GM21526 (cell line): ENCODE measurements at regions not wholly inside any gene's neighbourhood (a gene's known extent, or its start where the extent isn't known, plus 50 kb on each side); places are given as distances from the start of the nearest gene placed in this dataset.

Experiments used
- ATAC-seq: cut with Tn5 transposase; IDR thresholded peaks from one replicate; pipeline ENCODE4 v1.9.1; 2021; ENCODE audit warnings: moderate library complexity; ENCODE audit not compliant: unreplicated experiment, low FRiP score

DNA sequence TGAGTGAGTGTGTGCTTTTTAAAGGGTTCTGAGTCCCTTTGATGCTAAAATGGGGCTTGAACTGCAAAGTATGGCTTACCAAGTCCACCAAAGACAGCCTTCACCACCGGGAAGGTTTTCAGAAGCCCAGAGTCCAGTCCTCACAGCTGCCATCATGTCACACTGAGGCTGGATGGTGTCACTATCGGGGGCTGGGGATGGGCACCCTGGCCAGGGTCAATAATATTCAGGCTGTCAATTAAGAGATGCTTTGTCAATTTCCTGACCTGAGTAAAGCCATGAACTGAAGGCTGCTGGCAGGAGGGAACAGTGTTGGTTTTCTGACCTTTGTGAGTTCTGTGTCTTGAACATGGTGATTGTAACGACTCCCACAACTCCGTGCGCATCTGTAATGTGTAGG lies 373.0 kb upstream of the B3GAT1 start:
- ATAC-seq, result no peak

DNA sequence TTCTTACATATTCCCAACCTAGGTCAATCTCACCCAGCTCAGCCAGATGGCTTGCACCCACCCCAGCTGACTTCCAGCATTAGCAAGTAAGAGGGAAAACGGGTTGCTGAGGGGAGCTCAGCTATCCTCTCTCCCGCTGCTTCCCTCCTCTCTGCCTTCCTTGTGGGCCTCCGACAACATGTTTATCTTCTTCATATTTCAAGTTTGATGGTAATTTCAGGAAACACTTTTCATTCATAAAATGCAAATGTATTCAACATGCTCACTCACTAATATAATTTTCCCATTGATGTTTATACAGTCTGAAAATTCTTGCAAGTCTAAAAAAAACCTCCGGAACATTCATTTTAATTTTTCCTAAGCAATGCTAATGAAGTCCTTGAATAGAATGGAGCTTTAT lies 372.5 kb upstream of the B3GAT1 start:
- ATAC-seq, result no peak

DNA sequence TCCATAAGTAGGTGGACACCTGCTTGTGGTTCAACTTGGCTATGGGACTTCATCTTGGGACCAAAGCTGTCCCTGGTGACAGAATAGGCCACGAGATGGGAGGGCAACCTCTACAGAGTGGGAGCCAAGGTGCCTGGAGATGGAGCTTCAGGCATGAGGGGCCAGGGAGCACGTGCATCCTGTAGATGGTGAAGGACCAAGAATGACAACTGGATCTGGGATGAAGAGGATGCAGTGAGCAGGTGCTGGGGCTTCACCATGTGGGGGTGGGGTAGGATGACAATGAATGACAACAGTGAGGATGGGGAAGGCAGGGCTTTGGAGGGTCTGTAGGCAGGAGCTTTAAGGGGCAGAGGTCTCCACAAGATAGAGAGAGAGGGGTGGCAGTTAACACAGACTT lies 372.0 kb upstream of the B3GAT1 start:
- no peak for ATAC-seq

DNA sequence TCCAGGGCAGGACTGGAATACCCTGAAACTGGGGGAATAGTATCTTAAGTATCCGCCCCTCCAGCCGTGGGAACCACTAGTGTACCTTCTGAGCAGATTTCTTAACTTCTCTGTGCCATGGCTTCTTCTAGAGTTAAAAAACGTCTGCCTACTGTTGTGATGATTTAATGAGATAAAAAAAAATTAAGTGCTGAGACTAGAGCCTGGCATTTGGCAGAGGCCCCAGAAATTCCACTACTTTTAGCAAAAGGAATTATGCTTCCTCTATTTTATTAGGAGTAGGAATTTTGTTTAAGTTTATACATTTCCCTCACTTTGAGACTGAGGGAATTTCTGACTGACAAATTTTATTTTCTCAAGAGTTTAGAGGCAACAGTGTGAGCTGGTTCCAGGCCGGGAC lies 371.2 kb upstream of the B3GAT1 start:
- ATAC-seq, result no peak

DNA sequence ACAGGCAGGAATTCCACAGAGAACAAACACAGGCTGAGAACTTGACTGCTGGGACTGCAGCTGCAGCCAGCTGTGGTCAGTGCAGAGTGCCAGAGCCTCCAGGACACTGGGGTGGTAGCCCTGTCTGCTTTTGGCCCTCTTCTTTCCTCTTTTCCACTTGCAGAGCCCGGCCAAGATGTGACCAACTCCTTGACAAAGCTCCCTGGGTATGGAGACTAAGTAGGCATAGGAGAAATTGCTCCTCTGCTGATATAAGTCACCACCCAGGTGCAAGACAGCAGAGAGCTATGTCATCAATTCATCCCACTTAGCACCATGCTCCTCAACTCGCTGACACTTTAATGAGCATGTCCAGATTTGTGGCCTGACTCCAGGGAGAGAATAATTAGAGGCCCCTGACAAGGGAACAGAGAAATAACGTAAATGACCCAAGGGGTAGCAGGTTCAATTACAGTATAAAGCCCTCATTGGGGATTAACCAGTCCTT lies 369.4 kb upstream of the B3GAT1 start:
- ATAC-seq, result no peak

DNA sequence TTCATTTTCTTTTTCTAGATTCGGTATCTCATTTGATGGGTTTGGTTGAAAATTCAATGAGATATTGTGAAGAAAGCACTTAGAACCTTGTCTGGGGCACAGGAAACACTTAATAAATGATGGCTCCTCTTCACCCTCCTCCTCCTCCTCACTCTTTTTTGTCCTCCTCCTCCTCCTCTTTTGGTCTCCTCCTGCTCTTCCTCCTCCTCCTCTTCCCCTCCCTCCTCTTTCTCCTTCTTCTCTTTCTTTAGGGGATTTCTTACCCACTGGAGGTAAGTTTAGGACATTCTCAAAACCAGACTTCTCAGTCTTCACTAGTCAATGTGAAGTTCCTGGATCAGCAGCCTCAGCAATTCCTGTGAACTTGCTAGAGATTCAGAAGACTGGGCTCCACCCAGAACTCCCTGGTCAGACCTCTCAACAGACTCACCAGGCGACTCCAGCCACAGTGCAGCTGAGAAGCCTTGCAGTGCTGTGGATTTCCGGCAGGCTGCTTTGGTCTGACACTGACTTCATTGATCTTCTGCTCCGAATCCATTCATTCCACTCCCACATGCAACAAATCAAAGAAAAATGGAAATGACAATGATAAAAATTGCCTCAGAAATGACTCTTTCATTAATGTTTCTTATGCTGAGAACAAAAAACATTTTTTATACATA lies 368.6 kb upstream of the B3GAT1 start:
- ATAC-seq, result no peak

DNA sequence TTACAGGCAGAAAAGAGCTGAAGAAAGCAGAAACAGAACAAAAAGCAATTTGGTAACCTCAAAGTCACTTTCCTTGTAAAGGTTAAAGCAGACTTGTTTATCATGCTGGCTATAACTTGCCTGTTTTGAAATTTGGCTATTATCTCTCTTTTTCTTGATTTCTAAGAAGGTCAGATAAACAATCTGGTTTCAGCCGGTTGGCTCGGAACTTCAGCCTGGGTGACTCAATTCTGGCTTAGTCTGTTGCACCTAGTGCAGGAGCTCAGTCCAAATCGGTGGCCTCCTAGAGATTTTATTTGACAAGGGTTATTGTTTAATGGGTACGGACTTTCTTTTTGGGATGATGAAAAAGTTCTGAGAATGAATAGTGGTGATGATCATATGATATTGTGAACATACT lies 367.1 kb upstream of the B3GAT1 start:
- ATAC-seq, result no peak

DNA sequence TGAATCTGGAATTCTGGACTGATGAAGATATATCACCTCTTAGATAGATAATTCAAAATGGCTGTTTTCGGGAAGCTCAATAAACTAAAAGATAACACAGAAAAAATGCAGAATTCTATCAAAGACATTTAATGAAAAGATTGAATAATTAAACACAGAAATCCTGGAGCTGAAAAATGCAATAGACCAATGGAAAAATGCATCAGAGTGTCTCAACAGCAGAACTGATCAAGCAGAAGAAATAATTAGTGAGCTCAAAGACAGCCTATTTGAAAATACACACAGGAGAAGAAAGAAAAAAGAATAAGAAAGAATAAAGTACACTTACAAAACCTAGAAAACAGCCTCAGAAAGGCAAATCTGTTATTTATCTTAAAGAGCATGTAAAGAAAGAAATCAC lies 356.4 kb upstream of the B3GAT1 start:
- ATAC-seq, result no peak

DNA sequence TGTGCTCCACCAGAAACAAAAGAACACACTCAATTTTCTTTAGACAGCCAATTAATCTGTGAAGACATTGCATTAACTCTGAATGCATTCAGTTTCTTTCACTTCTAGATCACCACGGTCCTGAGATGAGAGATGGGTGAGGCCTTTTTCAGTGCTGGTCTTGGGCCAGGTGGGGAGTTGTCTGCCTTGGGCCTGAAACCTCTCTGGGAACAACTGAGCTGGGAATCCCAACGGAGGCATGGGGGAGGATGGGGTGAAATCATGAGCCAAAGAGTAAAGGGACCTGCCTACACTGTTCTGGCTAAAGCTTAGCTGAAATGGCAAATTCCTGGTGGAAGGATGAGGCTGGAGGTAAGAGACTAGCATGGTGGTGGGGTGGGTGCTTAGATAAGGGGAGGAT lies 353.5 kb upstream of the B3GAT1 start:
- no peak for ATAC-seq

DNA sequence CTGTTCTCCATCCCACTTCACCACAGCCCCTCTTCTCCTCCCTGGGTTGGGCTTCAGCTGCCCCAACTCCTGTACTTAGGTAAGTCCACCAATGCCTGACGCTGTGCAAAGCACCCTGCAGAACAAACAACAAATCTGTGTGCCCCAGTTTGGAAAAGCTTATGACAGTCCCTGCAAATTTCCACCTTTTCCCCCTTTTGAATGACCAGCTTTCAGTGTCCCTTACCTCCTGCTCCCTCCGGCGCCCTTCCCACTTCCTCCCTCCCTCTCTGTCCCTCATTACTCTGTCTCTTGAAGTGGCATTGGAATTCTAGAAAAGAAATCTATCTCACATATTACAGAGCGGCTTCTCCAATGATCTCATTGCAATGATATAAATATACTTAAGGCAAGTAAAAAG lies 352.9 kb upstream of the B3GAT1 start:
- ATAC-seq, result no peak

DNA sequence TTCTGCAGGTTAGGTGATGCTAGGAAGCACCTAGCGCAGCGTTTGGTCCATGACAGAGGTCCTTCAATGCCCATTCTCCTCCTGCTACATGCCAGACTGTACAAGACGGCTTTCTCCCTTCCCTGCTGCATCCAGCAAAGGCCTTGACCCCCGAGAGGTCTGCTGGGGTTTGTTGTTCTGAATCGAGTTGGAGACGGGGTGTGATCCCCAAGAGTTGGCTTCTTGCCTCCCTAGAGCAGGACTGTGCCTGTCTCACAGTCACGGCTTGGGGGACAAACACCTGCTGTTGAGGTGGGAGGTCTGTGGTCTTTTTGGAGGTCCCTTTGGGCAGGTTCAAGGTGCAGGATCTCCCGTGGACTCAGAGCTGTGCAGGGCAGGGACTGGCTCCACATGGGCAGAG lies 352.3 kb upstream of the B3GAT1 start:
- no peak for ATAC-seq

DNA sequence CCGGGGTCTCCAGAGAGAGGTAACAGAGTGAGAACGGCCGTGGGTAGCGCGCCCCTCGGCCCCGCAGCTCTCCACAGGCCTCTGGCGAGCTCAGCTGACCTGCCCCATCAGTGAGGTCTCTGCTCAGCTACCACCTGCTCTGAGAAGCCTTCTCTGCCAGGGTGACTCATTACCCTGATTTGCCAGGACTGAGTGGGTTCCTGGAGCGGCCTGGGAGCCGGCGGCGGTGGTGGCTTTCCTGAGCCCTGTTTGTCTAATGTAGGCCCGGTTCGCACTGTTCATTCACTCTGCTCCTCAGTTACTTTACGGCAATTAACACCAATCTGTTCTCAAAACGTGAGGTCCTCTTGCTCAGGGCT lies 351.0 kb upstream of the B3GAT1 start:
- no peak for ATAC-seq

DNA sequence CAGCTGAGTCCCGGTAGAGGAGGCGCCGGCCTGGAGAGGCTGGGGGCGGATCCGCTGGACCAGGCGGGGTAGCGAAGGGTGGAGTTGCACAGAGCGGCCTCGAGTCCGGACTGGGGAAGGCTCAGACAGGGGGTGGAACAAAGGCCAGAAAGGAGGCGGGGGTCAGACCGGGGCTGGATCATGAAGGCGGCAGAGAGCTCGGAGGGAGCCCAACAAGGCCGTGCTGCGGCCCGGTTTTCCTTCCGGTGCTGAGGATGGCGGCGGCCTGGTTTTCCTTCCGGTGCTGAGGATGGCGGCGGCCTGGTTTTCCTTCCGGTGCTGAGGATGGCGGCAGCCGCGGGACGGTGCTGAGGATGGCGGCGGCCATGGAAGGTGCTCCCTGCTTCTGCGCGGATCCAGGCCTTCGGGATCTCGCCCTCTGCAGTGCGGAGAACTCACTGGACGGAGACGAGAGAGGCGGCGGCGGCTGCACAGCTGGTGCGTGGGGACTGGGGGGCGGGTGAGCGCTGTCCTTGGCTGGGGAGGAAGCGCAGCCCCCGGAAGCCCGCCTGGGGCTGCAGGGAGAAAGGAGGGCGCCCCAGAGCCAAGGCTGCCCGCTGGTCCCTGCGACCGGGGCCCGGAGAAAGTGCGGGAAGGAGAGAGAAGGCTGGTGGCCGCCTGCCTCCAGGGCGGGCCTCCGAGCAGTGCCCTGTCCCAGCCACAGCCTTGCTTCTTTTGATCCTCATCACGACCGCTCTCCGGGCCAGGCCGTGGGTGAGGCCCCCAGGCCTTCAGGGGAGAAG lies 350.4 kb upstream of the B3GAT1 start:
- no peak for ATAC-seq

DNA sequence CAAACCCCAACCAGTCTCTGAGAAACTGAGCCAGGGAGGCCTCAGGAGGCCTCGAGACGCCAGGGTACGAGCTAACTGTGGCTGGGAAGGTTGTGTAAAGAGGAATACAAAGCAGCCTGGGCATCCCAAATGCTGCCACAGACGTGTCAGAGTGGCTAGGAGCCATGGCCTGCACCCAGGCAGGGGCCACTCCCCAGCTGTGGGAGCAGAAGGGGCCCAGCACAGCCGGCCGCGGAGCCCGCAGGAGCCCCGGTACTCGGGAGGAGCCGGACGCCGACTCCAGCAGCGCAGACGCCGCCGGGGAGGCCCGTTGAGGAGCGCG lies 349.8 kb upstream of the B3GAT1 start:
- ATAC-seq, result no peak

DNA sequence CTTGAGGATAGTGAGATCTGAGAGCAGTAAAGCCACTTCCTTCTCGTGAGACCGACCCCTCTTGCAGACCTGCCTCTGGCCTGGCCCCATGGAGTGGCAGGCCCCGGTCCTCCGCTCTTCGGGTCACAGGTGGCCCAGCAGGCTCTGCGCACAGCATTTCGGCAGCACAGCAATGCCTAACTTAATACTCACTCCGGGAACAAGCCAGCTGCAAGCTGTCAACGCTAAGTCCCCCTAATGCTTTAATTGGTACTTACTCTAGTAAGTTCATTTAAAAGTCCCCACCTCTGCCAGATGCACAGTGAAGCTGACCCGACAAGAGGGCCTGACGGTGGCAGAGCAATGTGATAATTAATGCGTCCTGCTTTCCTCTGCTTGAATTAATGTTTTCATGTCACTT lies 349.3 kb upstream of the B3GAT1 start:
- ATAC-seq, result no peak

DNA sequence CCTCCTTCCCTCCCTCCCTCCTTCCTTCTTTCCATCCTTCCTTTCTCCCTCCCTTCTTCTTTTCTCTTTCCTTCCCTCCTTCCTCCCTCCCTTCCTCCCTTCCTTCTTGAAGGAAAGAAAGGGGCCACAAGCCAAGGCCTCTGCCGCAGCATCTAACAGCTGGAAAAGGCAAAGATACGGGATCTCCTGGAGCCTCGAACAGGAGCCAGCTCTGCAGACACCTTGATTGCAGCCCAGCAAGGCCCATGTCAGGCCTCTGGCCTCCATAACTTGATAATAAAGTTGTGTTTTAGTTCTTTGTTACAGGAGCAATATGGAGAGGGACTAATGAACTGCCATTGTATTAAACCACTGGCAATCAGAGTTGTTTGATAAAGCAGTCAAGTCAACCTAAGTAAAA lies 348.9 kb upstream of the B3GAT1 start:
- ATAC-seq, result no peak

DNA sequence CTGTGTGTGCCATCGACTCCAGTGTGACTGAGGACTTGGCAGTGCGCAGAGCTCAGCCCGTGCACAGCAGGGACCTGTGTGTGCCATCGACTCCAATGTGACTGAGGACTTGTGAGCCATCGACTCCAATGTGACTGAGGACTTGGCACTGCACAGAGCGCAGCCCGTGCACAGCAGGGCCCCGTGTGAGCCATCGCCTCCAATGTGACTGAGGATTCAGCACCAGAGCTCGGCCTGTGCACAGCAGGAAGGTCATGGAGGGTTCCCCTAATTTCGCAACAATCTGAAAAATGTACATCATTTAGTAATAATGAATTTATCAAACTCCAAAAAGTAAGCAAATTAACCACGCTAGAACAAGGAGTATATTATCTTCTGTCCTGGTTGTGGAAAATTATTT lies 348.3 kb upstream of the B3GAT1 start:
- ATAC-seq, result no peak

DNA sequence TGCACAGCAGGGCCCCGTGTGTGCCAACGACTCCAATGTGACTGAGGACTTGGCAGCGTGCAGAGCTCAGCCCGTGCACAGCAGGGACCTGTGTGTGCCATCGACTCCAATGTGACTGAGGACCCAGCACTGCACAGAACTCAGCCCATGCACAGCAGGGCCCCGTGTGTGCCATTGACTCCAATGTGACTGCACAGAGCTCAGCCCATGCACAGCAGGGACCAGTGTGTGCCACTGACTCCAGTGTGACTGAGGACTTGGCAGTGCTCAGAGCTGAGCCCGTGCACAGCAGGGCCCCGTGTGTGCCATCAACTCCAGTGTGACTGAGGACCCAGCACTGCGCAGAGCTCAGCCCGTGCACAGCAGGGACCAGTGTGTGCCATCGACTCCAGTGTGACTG lies 347.8 kb upstream of the B3GAT1 start:
- no peak for ATAC-seq

DNA sequence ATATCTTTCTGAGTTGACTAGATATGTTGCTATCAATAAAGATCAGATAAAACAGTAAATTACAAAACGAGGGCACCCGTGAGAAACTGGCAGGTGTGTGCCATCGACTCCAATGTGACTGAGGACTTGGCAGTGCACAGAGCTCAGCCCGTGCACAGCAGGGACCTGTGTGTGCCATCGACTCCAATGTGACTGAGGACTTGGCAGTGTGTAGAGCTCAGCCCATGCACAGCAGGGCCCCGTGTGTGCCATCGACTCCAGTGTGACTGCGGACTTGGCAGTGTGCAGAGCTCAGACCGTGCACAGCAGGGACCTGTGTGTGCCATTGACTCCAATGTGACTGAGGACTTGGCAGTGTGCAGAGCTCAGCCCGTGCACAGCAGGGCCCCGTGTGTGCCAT lies 347.2 kb upstream of the B3GAT1 start:
- ATAC-seq, result no peak

DNA sequence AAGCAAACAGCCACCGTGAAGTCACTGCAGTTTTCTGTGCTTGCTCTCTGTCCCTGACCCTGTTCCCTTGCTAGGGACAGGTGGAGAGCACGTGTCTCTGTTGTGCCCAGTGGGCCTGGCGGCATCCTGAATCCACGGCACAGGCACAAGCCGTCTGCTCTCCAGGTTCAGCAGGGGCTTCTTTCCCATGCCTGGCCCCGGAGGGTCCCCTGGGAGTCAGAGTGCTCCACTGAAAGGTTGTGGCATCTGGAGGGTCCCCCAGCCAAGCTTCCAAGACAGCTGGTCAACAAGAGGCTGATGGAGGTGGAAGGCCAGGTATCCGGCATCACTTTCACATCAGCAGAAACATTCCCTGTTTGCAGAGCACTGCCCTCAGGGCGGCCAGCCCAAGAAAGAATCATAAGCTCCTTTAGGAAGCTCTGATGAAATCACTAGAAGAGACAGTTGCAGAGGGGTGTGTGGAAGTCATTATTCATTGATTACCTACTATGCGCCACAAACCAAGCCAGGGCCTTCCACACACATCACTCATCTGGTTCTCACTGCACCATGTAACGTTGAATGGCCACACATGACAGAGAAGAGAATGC lies 346.4 kb upstream of the B3GAT1 start:
- no peak for ATAC-seq

DNA sequence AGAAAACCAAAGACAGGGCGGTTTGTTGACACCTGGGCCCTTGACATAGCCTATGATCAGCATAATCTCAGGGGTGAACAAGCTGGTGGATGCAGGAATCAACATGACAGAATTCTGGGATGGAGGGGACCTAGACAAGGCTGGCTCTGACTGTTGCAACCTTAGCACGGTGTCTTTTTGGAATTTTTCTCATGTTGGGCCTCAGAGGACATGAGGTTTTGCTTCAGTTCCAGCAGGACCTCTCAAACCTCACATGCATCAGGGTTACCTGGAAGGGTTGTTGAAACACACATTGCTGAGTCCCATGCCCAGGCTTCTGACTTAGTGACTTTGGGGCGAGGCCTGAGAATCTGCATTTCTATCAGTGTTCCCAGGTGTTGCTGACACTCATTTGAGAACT lies 345.6 kb upstream of the B3GAT1 start:
- no peak for ATAC-seq
